ENCODE measurements at regions not wholly inside any gene's neighbourhood (a gene's known extent, or its start where the extent isn't known, plus 50 kb on each side); places are given as distances from the start of the nearest gene placed in this dataset.

GRCh38 chr6:134454794-134455193 lies 136.9 kb upstream of the SGK1 start:
- WGBS, 2 donors = 88 to 89% methylated on average over 2 of the region's 2 CpGs

GRCh38 chr6:134453792-134454510 lies 136.0 kb upstream of the SGK1 start:
- H3K27me3 ChIP-seq = no peaks in the 10 kb centered on the region
- intact Hi-C loops (cut with DNase I) = no loop called here
- H3K27ac ChIP-seq = no peak overlapping the region
- H3K4me1 ChIP-seq = peaks cover 0 to 8% of the 10 kb centered on the region in 2 donors
- TF ChIP-seq POLR2A (IDR thresholded peaks at IDR 0.05) = no peak
- TF ChIP-seq CTCF (IDR thresholded peaks at IDR 0.05) = no peak
- H3K9me3 ChIP-seq = no peaks in the 10 kb centered on the region
- no peak for DNase-seq
- H3K36me3 ChIP-seq = no peaks in the 10 kb centered on the region
- H3K4me3 ChIP-seq (replicated peaks in 1 of 3) = no peak overlapping the region
- 81 to 90% methylated on average over 5 of the region's 5 CpGs for WGBS, 2 donors

More at GRCh38 chr6:134454794-134455193, 136.9 kb upstream of the SGK1 start:
- H3K36me3 ChIP-seq = no peaks in the 10 kb centered on the region
- H3K27me3 ChIP-seq = no peaks in the 10 kb centered on the region
- H3K9me3 ChIP-seq = no peaks in the 10 kb centered on the region
- DNase-seq = no peak
- H3K4me1 ChIP-seq = peaks cover 0 to 8% of the 10 kb centered on the region in 2 donors
- no peak overlapping the region for H3K4me3 ChIP-seq (replicated peaks in 1 of 3)
- intact Hi-C loops (cut with DNase I) = no loop called here
- no peak for TF ChIP-seq POLR2A (IDR thresholded peaks at IDR 0.05)
- H3K27ac ChIP-seq = no peak overlapping the region

- WGBS, 2 donors = 87 to 90% methylated on average over 3 of the region's 3 CpGs
- no peak for TF ChIP-seq CTCF (IDR thresholded peaks at IDR 0.05)
- no peak for TF ChIP-seq POLR2A (IDR thresholded peaks at IDR 0.05)
- no peak for DNase-seq
- no peaks in the 10 kb centered on the region for H3K27me3 ChIP-seq
- H3K4me1 ChIP-seq = peaks cover 0 to 8% of the 10 kb centered on the region in 2 donors
- intact Hi-C loops (cut with DNase I) = no loop called here
- no peaks in the 10 kb centered on the region for H3K9me3 ChIP-seq
- H3K36me3 ChIP-seq = no peaks in the 10 kb centered on the region
- H3K27ac ChIP-seq = no peak overlapping the region
- H3K4me3 ChIP-seq (replicated peaks in 1 of 3) = no peak overlapping the region
Observed at GRCh38 chr6:134452906-134453305, 135.0 kb upstream of the SGK1 start.

- 94 to 100% methylated on average over 1 of the region's 1 CpG for WGBS, 2 donors
- Histone ChIP-seq H3K4me3 (replicated peaks in 1 of 3) (no peak overlapping the region), H3K27ac (no peak overlapping the region), H3K27me3 (no peaks in the 10 kb centered on the region), H3K9me3 (no peaks in the 10 kb centered on the region), H3K4me1 (peaks cover 10 to 18% of the 10 kb centered on the region in 2 donors), H3K36me3 (no peaks in the 10 kb centered on the region)
- intact Hi-C loops (cut with DNase I) = no loop called here
- no peak for DNase-seq
- TF ChIP-seq CTCF (IDR thresholded peaks at IDR 0.05) (no peak), POLR2A (IDR thresholded peaks at IDR 0.05) (no peak)
Observed at GRCh38 chr6:134451529-134451928, 133.6 kb upstream of the SGK1 start.

- no peak overlapping the region for H3K27ac ChIP-seq
- intact Hi-C loops (cut with DNase I) = no loop called here
- no peaks in the 10 kb centered on the region for H3K27me3 ChIP-seq
- H3K9me3 ChIP-seq = no peaks in the 10 kb centered on the region
- H3K36me3 ChIP-seq = no peaks in the 10 kb centered on the region
- peaks cover 18 to 21% of the 10 kb centered on the region in 2 donors for H3K4me1 ChIP-seq
- DNase-seq = no peak
- TF ChIP-seq CTCF (IDR thresholded peaks at IDR 0.05) (no peak), POLR2A (IDR thresholded peaks at IDR 0.05) (no peak)
- H3K4me3 ChIP-seq (replicated peaks in 1 of 3) = no peak overlapping the region
- 85 to 89% methylated on average over 2 of the region's 2 CpGs for WGBS, 2 donors
Observed at GRCh38 chr6:134449781-134450180, 131.9 kb upstream of the SGK1 start.
